Neural cell (in vitro differentiated cells): ENCODE measurements at regions not wholly inside any gene's neighbourhood (a gene's known extent, or its start where the extent isn't known, plus 50 kb on each side); places are given as distances from the start of the nearest gene placed in this dataset.

Experiments
- POLR2AphosphoS5 ChIP-seq: IDR thresholded peaks from 2 replicates; pipeline ENCODE4 v1.6.1; 2012
- TAF1 ChIP-seq: IDR thresholded peaks from 2 replicates; pipeline ENCODE4 v1.6.1; 2012; ENCODE audit warnings: low read depth

- no peak for TF ChIP-seq TAF1
- no peak for TF ChIP-seq POLR2AphosphoS5
Measured at GRCh38 chr5:124440471-124440870, 306.0 kb downstream of the ZNF608 start.
